HepG2 (cell line): ENCODE measurements at regions not wholly inside any gene's neighbourhood (a gene's known extent, or its start where the extent isn't known, plus 50 kb on each side); places are given as distances from the start of the nearest gene placed in this dataset.

Source experiments
- ASH2L ChIP-seq: fragments of 300-600, 200-600 bp; sonication (generic); IDR thresholded peaks from 2 replicates; pipeline ENCODE4 v1.7.0; 2017; ENCODE audit warnings: low read depth, mild to moderate bottlenecking, moderate library complexity, mixed read lengths, low read length; ENCODE audit not compliant: insufficient read length
- BHLHE40 ChIP-seq: IDR thresholded peaks from 2 replicates; pipeline ENCODE4 v1.6.1; 2011; ENCODE audit warnings: low read length, improper control_type of control experiment
- FOXO1 ChIP-seq: sonication (generic); formaldehyde crosslinking; IDR thresholded peaks from 2 replicates; pipeline ENCODE4 v1.4.0; 2020; ENCODE audit warnings: missing genetic modification reagents
- GATA4 ChIP-seq: sonication (generic); IDR thresholded peaks from 2 replicates; pipeline ENCODE4 v1.6.1; 2016; ENCODE audit warnings: antibody characterized with exemption, low read depth, borderline replicate concordance
- HNRNPL ChIP-seq: fragments of 200-400 bp; formaldehyde crosslinking; IDR thresholded peaks from 2 replicates; pipeline ENCODE4 v1.6.1; 2017; ENCODE audit warnings: mild to moderate bottlenecking, low read depth, low read length
- PHF5A ChIP-seq: IDR thresholded peaks from one replicate; pipeline ENCODE4 v1.6.1; 2018; ENCODE audit warnings: low read depth, missing genetic modification reagents; ENCODE audit not compliant: unreplicated experiment
- RAD21 ChIP-seq: fragments of 450-650 bp; formaldehyde crosslinking; IDR thresholded peaks from 2 replicates; pipeline ENCODE4 v1.5.0; 2020; ENCODE audit warnings: mild to moderate bottlenecking
- RBM39 ChIP-seq: fragments of 200-400 bp; formaldehyde crosslinking; IDR thresholded peaks from one replicate; pipeline ENCODE4 v1.6.1; 2018; ENCODE audit warnings: antibody characterized with exemption, mild to moderate bottlenecking, low read depth, low read length; ENCODE audit not compliant: poor library complexity, severe bottlenecking
- RXRA ChIP-seq: sonication (generic); formaldehyde crosslinking; IDR thresholded peaks from 2 replicates; pipeline ENCODE4 v1.5.1; 2020; ENCODE audit warnings: missing genetic modification reagents
- SMAD1 ChIP-seq: sonication (generic); formaldehyde crosslinking; IDR thresholded peaks from 2 replicates; pipeline ENCODE4 v1.4.0; 2020; ENCODE audit warnings: missing genetic modification reagents, low read depth, mild to moderate bottlenecking, borderline replicate concordance
- SNAPC2 ChIP-seq: sonication (generic); formaldehyde crosslinking; IDR thresholded peaks from 2 replicates; pipeline ENCODE4 v1.8.1; 2022; ENCODE audit warnings: mild to moderate bottlenecking, missing genetic modification reagents
- ZC3H13 ChIP-seq: sonication (generic); formaldehyde crosslinking; IDR thresholded peaks from 2 replicates; pipeline ENCODE4 v1.8.1; 2023; ENCODE audit warnings: mild to moderate bottlenecking, missing genetic modification reagents, moderate library complexity
- ZFP62 ChIP-seq: sonication (generic); formaldehyde crosslinking; IDR thresholded peaks from 2 replicates; pipeline ENCODE4 v1.4.0; 2020; ENCODE audit warnings: missing genetic modification reagents
- ZKSCAN8 ChIP-seq: IDR thresholded peaks from 2 replicates; pipeline ENCODE4 v1.6.1; 2016; ENCODE audit warnings: borderline replicate concordance, missing genetic modification reagents, missing compliant biosample characterization
- ZNF572 ChIP-seq: sonication (generic); formaldehyde crosslinking; IDR thresholded peaks from 2 replicates; pipeline ENCODE4 v1.5.1; 2020; ENCODE audit warnings: mild to moderate bottlenecking, missing genetic modification reagents
- ZNF768 ChIP-seq: sonication (generic); formaldehyde crosslinking; IDR thresholded peaks from 2 replicates; pipeline ENCODE4 v1.4.0; 2020; ENCODE audit warnings: missing genetic modification reagents
- ZNF781 ChIP-seq: sonication (generic); formaldehyde crosslinking; IDR thresholded peaks from 2 replicates; pipeline ENCODE4 v1.5.1; 2020; ENCODE audit warnings: borderline replicate concordance, mild to moderate bottlenecking, missing genetic modification reagents; ENCODE audit errors: not compliant biosample characterization
- ZNF879 ChIP-seq: sonication (generic); formaldehyde crosslinking; IDR thresholded peaks from 2 replicates; pipeline ENCODE4 v1.8.1; 2023; ENCODE audit warnings: missing genetic modification reagents
- TF ChIP-seq, protein P1 (sequence below), 2 experiments: sonication (generic) in 1 of 2; formaldehyde crosslinking in 1 of 2; IDR thresholded peaks; 2 replicates each; pipeline versions ENCODE4 v1.4.0 to v1.6.1; 2018 to 2020; ENCODE audit warnings: missing genetic modification reagents in 2 of 2, borderline replicate concordance in 1 of 2, low read depth in 1 of 2, mild to moderate bottlenecking in 1 of 2, missing biosample characterization in 1 of 2
- TF ChIP-seq, protein P2 (sequence below): IDR thresholded peaks from 2 replicates; pipeline ENCODE4 v1.6.1; 2012; ENCODE audit warnings: inconsistent platforms
- TF ChIP-seq, protein P3 (sequence below): sonication (generic); formaldehyde crosslinking; IDR thresholded peaks from 2 replicates; pipeline ENCODE4 v1.4.0; 2020; ENCODE audit warnings: mild to moderate bottlenecking, missing genetic modification reagents
- TF ChIP-seq, protein P4 (sequence below): IDR thresholded peaks from 2 replicates; pipeline ENCODE4 v1.6.1; 2016; ENCODE audit warnings: missing biosample characterization, missing genetic modification reagents, low read depth
- TF ChIP-seq, protein P5 (sequence below): sonication (generic); formaldehyde crosslinking; IDR thresholded peaks from 2 replicates; pipeline ENCODE4 v1.8.1; 2022; ENCODE audit warnings: low read depth, mild to moderate bottlenecking, missing genetic modification reagents

DNA sequence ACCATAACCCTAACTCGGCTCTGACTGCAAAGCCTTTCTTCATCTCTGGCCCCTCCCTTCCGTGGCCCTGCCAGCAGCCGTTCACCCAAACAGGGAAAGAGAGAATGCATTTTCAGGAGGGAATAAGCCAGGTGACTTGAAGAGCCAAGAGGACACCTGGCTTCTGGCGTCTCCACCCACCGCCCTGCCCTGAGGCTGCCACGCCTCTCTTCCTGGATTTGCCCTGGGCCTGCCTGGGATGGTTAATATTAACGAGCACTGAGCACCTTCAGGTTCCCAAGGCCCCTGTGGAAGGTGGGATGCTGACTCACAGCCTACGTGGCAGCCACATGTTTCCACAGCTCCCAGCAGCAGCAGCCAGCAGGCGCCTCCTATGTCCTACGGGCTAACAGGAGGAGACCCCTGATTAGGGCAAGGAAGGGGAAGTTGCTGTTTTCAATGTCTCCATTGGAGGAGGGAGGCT, 138.0 kb upstream of the RREB1 start (continued):
- TF ChIP-seq, protein P1, sequence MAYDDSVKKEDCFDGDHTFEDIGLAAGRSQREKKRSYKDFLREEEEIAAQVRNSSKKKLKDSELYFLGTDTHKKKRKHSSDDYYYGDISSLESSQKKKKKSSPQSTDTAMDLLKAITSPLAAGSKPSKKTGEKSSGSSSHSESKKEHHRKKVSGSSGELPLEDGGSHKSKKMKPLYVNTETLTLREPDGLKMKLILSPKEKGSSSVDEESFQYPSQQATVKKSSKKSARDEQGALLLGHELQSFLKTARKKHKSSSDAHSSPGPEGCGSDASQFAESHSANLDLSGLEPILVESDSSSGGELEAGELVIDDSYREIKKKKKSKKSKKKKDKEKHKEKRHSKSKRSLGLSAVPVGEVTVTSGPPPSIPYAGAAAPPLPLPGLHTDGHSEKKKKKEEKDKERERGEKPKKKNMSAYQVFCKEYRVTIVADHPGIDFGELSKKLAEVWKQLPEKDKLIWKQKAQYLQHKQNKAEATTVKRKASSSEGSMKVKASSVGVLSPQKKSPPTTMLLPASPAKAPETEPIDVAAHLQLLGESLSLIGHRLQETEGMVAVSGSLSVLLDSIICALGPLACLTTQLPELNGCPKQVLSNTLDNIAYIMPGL (CRISPR knock-in tag; IDR thresholded peaks at IDR 0.05; ENCODE audit: borderline replicate concordance in 1 of 2, low read depth in 1 of 2), result no peak; a peak in 1 of 4 replicates
- no peak for TF ChIP-seq BHLHE40
- TF ChIP-seq, protein P2, sequence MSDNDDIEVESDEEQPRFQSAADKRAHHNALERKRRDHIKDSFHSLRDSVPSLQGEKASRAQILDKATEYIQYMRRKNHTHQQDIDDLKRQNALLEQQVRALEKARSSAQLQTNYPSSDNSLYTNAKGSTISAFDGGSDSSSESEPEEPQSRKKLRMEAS, result peak; percentile 76
- no peak for TF ChIP-seq ASH2L
- TF ChIP-seq PHF5A (CRISPR knock-in tag), result no peak
- TF ChIP-seq GATA4, result no peak
- TF ChIP-seq, protein P3, sequence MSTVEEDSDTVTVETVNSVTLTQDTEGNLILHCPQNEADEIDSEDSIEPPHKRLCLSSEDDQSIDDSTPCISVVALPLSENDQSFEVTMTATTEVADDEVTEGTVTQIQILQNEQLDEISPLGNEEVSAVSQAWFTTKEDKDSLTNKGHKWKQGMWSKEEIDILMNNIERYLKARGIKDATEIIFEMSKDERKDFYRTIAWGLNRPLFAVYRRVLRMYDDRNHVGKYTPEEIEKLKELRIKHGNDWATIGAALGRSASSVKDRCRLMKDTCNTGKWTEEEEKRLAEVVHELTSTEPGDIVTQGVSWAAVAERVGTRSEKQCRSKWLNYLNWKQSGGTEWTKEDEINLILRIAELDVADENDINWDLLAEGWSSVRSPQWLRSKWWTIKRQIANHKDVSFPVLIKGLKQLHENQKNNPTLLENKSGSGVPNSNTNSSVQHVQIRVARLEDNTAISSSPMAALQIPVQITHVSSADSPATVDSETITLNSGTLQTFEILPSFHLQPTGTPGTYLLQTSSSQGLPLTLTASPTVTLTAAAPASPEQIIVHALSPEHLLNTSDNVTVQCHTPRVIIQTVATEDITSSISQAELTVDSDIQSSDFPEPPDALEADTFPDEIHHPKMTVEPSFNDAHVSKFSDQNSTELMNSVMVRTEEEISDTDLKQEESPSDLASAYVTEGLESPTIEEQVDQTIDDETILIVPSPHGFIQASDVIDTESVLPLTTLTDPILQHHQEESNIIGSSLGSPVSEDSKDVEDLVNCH, result no peak
- no peak for TF ChIP-seq SMAD1
- no peak for TF ChIP-seq RBM39
- no peak for TF ChIP-seq ZNF781 (CRISPR knock-in tag)
- no peak for TF ChIP-seq ZC3H13 (CRISPR knock-in tag)
- no peak for TF ChIP-seq ZNF572 (CRISPR knock-in tag)
- no peak for TF ChIP-seq ZNF879
- TF ChIP-seq, protein P4, sequence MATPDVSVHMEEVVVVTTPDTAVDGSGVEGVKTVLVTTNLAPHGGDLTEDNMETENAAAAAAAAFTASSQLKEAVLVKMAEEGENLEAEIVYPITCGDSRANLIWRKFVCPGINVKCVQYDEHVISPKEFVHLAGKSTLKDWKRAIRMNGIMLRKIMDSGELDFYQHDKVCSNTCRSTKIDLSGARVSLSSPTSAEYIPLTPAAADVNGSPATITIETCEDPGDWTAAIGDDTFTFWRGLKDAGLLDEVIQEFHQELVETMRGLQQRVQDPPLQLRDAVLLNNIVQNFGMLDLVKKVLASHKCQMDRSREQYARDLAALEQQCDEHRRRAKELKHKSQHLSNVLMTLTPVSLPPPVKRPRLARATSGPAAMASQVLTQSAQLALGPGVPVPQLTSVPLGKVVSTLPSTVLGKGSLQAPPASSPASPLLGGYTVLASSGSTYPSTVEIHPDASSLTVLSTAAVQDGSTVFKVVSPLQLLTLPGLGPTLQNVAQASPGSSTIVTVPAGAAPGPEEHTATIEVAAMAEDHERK (CRISPR knock-in tag), result no peak
- no peak for TF ChIP-seq ZFP62 (CRISPR knock-in tag)
- TF ChIP-seq HNRNPL, result no peak
- TF ChIP-seq, protein P5, sequence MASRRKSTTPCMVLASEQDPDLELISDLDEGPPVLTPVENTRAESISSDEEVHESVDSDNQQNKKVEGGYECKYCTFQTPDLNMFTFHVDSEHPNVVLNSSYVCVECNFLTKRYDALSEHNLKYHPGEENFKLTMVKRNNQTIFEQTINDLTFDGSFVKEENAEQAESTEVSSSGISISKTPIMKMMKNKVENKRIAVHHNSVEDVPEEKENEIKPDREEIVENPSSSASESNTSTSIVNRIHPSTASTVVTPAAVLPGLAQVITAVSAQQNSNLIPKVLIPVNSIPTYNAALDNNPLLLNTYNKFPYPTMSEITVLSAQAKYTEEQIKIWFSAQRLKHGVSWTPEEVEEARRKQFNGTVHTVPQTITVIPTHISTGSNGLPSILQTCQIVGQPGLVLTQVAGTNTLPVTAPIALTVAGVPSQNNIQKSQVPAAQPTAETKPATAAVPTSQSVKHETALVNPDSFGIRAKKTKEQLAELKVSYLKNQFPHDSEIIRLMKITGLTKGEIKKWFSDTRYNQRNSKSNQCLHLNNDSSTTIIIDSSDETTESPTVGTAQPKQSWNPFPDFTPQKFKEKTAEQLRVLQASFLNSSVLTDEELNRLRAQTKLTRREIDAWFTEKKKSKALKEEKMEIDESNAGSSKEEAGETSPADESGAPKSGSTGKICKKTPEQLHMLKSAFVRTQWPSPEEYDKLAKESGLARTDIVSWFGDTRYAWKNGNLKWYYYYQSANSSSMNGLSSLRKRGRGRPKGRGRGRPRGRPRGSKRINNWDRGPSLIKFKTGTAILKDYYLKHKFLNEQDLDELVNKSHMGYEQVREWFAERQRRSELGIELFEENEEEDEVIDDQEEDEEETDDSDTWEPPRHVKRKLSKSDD (CRISPR knock-in tag), result no peak
- no peak for TF ChIP-seq ZKSCAN8 (CRISPR knock-in tag)
- TF ChIP-seq RXRA, result no peak
- TF ChIP-seq SNAPC2, result no peak
- no peak for TF ChIP-seq RAD21 (CRISPR knock-in tag)
- no peak for TF ChIP-seq ZNF768
- TF ChIP-seq FOXO1 (CRISPR knock-in tag), result no peak
